GM13976 (cell line): ENCODE measurements at regions not wholly inside any gene's neighbourhood (a gene's known extent, or its start where the extent isn't known, plus 50 kb on each side); places are given as distances from the start of the nearest gene placed in this dataset.
"Not testable (repeated sequence)": the region's sequence is repeated elsewhere in the genome, so short reads cannot be mapped to it uniquely, and the experiment has no call there.

ENCODE experiments used
- DNase-seq: peaks from one replicate; pipeline ENCODE4 v3.0.0; 2012; ENCODE audit warnings: low spot score
- CTCF ChIP-seq: IDR thresholded peaks from 2 replicates; pipeline ENCODE4 v1.5.1; 2012; ENCODE audit warnings: borderline replicate concordance, mild to moderate bottlenecking; ENCODE audit not compliant: insufficient read depth; ENCODE audit errors: extremely low read depth, missing control alignments, control extremely low read depth
- in situ Hi-C: fragments of 300-500 bp; cut with MboI; formaldehyde crosslinking; loops from one replicate; pipeline ENCODE4 v1.12.0; 2022; ENCODE audit warnings: low sequenced_read_pairs, mixed read lengths, inconsistent platforms; ENCODE audit not compliant: unreplicated experiment

GRCh38 chr13:107803822-107804495 is 411.4 kb downstream of the LIG4 start:
- TF ChIP-seq CTCF = no peak
- in situ Hi-C loops = no loop called here
- DNase-seq = no peak

GRCh38 chr13:107801621-107802020 is 413.7 kb downstream of the LIG4 start:
- TF ChIP-seq CTCF = no peak
- no peak for DNase-seq
- in situ Hi-C loops = no loop called here

GRCh38 chr13:107799001-107799400 is 416.3 kb downstream of the LIG4 start:
- no peak for TF ChIP-seq CTCF
- in situ Hi-C loops = no loop called here
- no peak for DNase-seq

GRCh38 chr13:107790397-107790796 is 424.9 kb downstream of the LIG4 start:
- no peak for TF ChIP-seq CTCF
- no peak for DNase-seq
- in situ Hi-C loops = no loop called here

- in situ Hi-C loops = no loop called here
- no peak for TF ChIP-seq CTCF
- DNase-seq = no peak
These were observed 426.7 kb downstream of the LIG4 start for GRCh38 chr13:107788464-107789165.

GRCh38 chr13:107782646-107783045 is 432.7 kb downstream of the LIG4 start:
- in situ Hi-C loops, DNase-seq: not testable (repeated sequence)

- DNase-seq = no peak
- in situ Hi-C loops = no loop called here
These were observed 437.2 kb downstream of the LIG4 start for GRCh38 chr13:107778094-107778493.

More at GRCh38 chr13:107778094-107778493, 437.2 kb downstream of the LIG4 start:
- TF ChIP-seq CTCF = no peak
